ENCODE measurements at regions not wholly inside any gene's neighbourhood (a gene's known extent, or its start where the extent isn't known, plus 50 kb on each side); places are given as distances from the start of the nearest gene placed in this dataset.

DNA sequence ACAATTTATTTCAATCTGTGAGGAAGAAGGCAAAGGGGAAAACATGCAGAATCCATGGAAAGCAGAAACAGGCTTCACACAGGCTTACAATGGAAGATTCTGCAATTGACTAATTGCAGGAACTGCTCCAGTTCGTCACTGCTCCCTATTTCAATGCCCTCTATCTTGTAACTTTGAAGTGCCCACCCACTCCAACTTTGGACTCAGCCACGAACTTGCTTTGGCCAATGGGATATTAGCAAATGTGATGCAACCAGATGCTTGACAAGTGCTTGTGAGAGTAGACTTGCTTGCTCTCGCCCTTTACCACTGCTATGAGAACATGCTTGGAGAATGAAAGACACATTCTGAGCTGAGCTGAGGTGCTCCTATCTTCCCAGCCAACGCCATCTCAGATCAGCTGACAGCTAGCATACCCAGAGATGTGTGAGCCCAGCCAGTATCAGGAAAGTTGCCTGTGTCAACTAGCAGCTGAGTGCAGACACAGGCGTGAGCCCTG is 105.7 kb upstream of the PTCHD1 start:
- TF ChIP-seq, protein P1, sequence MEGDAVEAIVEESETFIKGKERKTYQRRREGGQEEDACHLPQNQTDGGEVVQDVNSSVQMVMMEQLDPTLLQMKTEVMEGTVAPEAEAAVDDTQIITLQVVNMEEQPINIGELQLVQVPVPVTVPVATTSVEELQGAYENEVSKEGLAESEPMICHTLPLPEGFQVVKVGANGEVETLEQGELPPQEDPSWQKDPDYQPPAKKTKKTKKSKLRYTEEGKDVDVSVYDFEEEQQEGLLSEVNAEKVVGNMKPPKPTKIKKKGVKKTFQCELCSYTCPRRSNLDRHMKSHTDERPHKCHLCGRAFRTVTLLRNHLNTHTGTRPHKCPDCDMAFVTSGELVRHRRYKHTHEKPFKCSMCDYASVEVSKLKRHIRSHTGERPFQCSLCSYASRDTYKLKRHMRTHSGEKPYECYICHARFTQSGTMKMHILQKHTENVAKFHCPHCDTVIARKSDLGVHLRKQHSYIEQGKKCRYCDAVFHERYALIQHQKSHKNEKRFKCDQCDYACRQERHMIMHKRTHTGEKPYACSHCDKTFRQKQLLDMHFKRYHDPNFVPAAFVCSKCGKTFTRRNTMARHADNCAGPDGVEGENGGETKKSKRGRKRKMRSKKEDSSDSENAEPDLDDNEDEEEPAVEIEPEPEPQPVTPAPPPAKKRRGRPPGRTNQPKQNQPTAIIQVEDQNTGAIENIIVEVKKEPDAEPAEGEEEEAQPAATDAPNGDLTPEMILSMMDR (conservative IDR thresholded peaks at IDR 0.05; ENCODE audit: low read depth, low read length): no peak
- no peak for TF ChIP-seq EZH2 (IDR thresholded peaks at IDR 0.05; ENCODE audit: borderline replicate concordance, low read depth, low read length, poor library complexity, severe bottlenecking)
